ENCODE measurements at regions not wholly inside any gene's neighbourhood (a gene's known extent, or its start where the extent isn't known, plus 50 kb on each side); places are given as distances from the start of the nearest gene placed in this dataset.

- Histone ChIP-seq H3K27ac (ENCODE audit: low read length, poor library complexity, severe bottlenecking) (no peak overlapping the region), H2AK5ac (ENCODE audit: low read length, severe bottlenecking) (no peak overlapping the region), H3K9me3 (ENCODE audit: control insufficient read depth, low read length) (no peaks in the 10 kb centered on the region), H3K4me1 (ENCODE audit: control insufficient read depth, insufficient read depth, low read depth, low read length) (no peaks in the 10 kb centered on the region), H3K18ac (ENCODE audit: low read depth in 1 of 2, low read length in 2 of 2) (no peak overlapping the region), H4K91ac (ENCODE audit: low read length) (no peak overlapping the region), H2BK5ac (ENCODE audit: low read depth, low read length, poor library complexity, severe bottlenecking) (no peak overlapping the region), H3K79me1 (replicated peaks; ENCODE audit: low read length, poor library complexity, severe bottlenecking) (no peaks in the 10 kb centered on the region), H4K8ac (ENCODE audit: low read length) (no peak overlapping the region), H2BK12ac (ENCODE audit: low read length in 2 of 2) (no peak overlapping the region), H3K9ac (ENCODE audit: low read length) (peak overlapping the region; percentile 56), H3K4me2 (ENCODE audit: low read length, poor library complexity, severe bottlenecking) (no peak overlapping the region), H3K4me3 (ENCODE audit: insufficient read depth in 1 of 2, low read depth in 1 of 2, low read length in 2 of 2) (peak overlapping the region in 1 of 2 experiments; percentile 4), H2AFZ (ENCODE audit: low read depth, low read length) (no peak overlapping the region), H3K36me3 (ENCODE audit: control insufficient read depth in 1 of 2, insufficient read depth in 2 of 2, low read depth in 1 of 2, low read length in 2 of 2) (no peaks in the 10 kb centered on the region), H3K23ac (ENCODE audit: low read length in 2 of 2) (no peak overlapping the region), H3K4ac (ENCODE audit: low read depth in 1 of 2, low read length in 2 of 2) (no peak overlapping the region), H2BK120ac (ENCODE audit: low read depth, low read length) (no peak overlapping the region), H3K27me3 (ENCODE audit: control insufficient read depth in 1 of 2, insufficient read depth in 1 of 2, low read length in 2 of 2) (peaks cover 0 to 5% of the 10 kb centered on the region in 2 experiments), H3K14ac (ENCODE audit: low read length in 2 of 2) (no peak overlapping the region), H2BK15ac (ENCODE audit: low read depth, poor library complexity, severe bottlenecking) (no peak overlapping the region)
- DNase-seq, result peak; percentile 49
- 25% methylated on average over 10 of the region's 11 CpGs for WGBS
Observed at GRCh38 chr6:85126485-85127167, 323.3 kb upstream of the NT5E start.

- Histone ChIP-seq H3K4ac (ENCODE audit: low read depth in 1 of 2, low read length in 2 of 2) (no peak overlapping the region), H3K27ac (ENCODE audit: low read length, poor library complexity, severe bottlenecking) (no peak overlapping the region), H3K14ac (ENCODE audit: low read length in 2 of 2) (no peak overlapping the region), H3K23ac (ENCODE audit: low read length in 2 of 2) (no peak overlapping the region), H3K9ac (ENCODE audit: low read length) (peak overlapping the region; percentile 56), H4K8ac (ENCODE audit: low read length) (no peak overlapping the region), H2AFZ (ENCODE audit: low read depth, low read length) (no peak overlapping the region), H3K4me1 (ENCODE audit: control insufficient read depth, insufficient read depth, low read depth, low read length) (no peaks in the 10 kb centered on the region), H3K4me3 (ENCODE audit: insufficient read depth in 1 of 2, low read depth in 1 of 2, low read length in 2 of 2) (no peak overlapping the region), H3K18ac (ENCODE audit: low read depth in 1 of 2, low read length in 2 of 2) (no peak overlapping the region), H2AK5ac (ENCODE audit: low read length, severe bottlenecking) (no peak overlapping the region), H4K91ac (ENCODE audit: low read length) (no peak overlapping the region), H2BK12ac (ENCODE audit: low read length in 2 of 2) (no peak overlapping the region), H2BK15ac (ENCODE audit: low read depth, poor library complexity, severe bottlenecking) (no peak overlapping the region), H3K79me1 (replicated peaks; ENCODE audit: low read length, poor library complexity, severe bottlenecking) (no peaks in the 10 kb centered on the region), H3K9me3 (ENCODE audit: control insufficient read depth, low read length) (no peaks in the 10 kb centered on the region), H3K4me2 (ENCODE audit: low read length, poor library complexity, severe bottlenecking) (no peak overlapping the region), H2BK5ac (ENCODE audit: low read depth, low read length, poor library complexity, severe bottlenecking) (no peak overlapping the region), H2BK120ac (ENCODE audit: low read depth, low read length) (no peak overlapping the region), H3K27me3 (ENCODE audit: control insufficient read depth in 1 of 2, insufficient read depth in 1 of 2, low read length in 2 of 2) (peaks cover 0 to 5% of the 10 kb centered on the region in 2 experiments), H3K36me3 (ENCODE audit: control insufficient read depth in 1 of 2, insufficient read depth in 2 of 2, low read depth in 1 of 2, low read length in 2 of 2) (no peaks in the 10 kb centered on the region)
- 57% methylated on average over 2 of the region's 3 CpGs for WGBS
- DNase-seq, result no peak
Observed at GRCh38 chr6:85125526-85125925, 324.4 kb upstream of the NT5E start.

- no peak overlapping the region for H2AFZ ChIP-seq (ENCODE audit: low read depth, low read length)
- no peak overlapping the region for H3K14ac ChIP-seq (ENCODE audit: low read length in 2 of 2)
- no peak overlapping the region for H2AK5ac ChIP-seq (ENCODE audit: low read length, severe bottlenecking)
- H3K79me1 ChIP-seq (replicated peaks; ENCODE audit: low read length, poor library complexity, severe bottlenecking), result no peaks in the 10 kb centered on the region
- peak; percentile 11 for DNase-seq
- H4K8ac ChIP-seq (ENCODE audit: low read length), result no peak overlapping the region
- H3K27me3 ChIP-seq (ENCODE audit: control insufficient read depth in 1 of 2, insufficient read depth in 1 of 2, low read length in 2 of 2), result peaks cover 0 to 5% of the 10 kb centered on the region in 2 experiments
- peak overlapping the region; percentile 56 for H3K9ac ChIP-seq (ENCODE audit: low read length)
- H2BK12ac ChIP-seq (ENCODE audit: low read length in 2 of 2), result no peak overlapping the region
- no peak overlapping the region for H3K23ac ChIP-seq (ENCODE audit: low read length in 2 of 2)
- 89% methylated on average over 1 of the region's 1 CpG for WGBS
- no peaks in the 10 kb centered on the region for H3K4me1 ChIP-seq (ENCODE audit: control insufficient read depth, insufficient read depth, low read depth, low read length)
- no peak overlapping the region for H3K27ac ChIP-seq (ENCODE audit: low read length, poor library complexity, severe bottlenecking)
- H3K9me3 ChIP-seq (ENCODE audit: control insufficient read depth, low read length), result no peaks in the 10 kb centered on the region
- no peak overlapping the region for H3K4me3 ChIP-seq (ENCODE audit: insufficient read depth in 1 of 2, low read depth in 1 of 2, low read length in 2 of 2)
- H3K18ac ChIP-seq (ENCODE audit: low read depth in 1 of 2, low read length in 2 of 2), result no peak overlapping the region
- no peak overlapping the region for H3K4me2 ChIP-seq (ENCODE audit: low read length, poor library complexity, severe bottlenecking)
- H2BK5ac ChIP-seq (ENCODE audit: low read depth, low read length, poor library complexity, severe bottlenecking), result no peak overlapping the region
- no peak overlapping the region for H4K91ac ChIP-seq (ENCODE audit: low read length)
- no peak overlapping the region for H2BK120ac ChIP-seq (ENCODE audit: low read depth, low read length)
- H3K36me3 ChIP-seq (ENCODE audit: control insufficient read depth in 1 of 2, insufficient read depth in 2 of 2, low read depth in 1 of 2, low read length in 2 of 2), result no peaks in the 10 kb centered on the region
- H3K4ac ChIP-seq (ENCODE audit: low read depth in 1 of 2, low read length in 2 of 2), result no peak overlapping the region
- H2BK15ac ChIP-seq (ENCODE audit: low read depth, poor library complexity, severe bottlenecking), result no peak overlapping the region
Observed at GRCh38 chr6:85124472-85125354, 325.2 kb upstream of the NT5E start.

- WGBS, result no CpG with 5 or more reads among the region's 1 CpG
Observed at GRCh38 chr6:85121158-85121557, 328.7 kb upstream of the NT5E start.

More at GRCh38 chr6:85121158-85121557, 328.7 kb upstream of the NT5E start:
- no peak overlapping the region for H3K4me3 ChIP-seq (ENCODE audit: insufficient read depth in 1 of 2, low read depth in 1 of 2, low read length in 2 of 2)
- DNase-seq, result no peak
- no peaks in the 10 kb centered on the region for H3K4me1 ChIP-seq (ENCODE audit: control insufficient read depth, insufficient read depth, low read depth, low read length)
- H3K23ac ChIP-seq (ENCODE audit: low read length in 2 of 2), result no peak overlapping the region
- no peak overlapping the region for H4K8ac ChIP-seq (ENCODE audit: low read length)
- H3K14ac ChIP-seq (ENCODE audit: low read length in 2 of 2), result no peak overlapping the region
- H3K9ac ChIP-seq (ENCODE audit: low read length), result no peak overlapping the region
- H4K91ac ChIP-seq (ENCODE audit: low read length), result no peak overlapping the region
- H2BK5ac ChIP-seq (ENCODE audit: low read depth, low read length, poor library complexity, severe bottlenecking), result no peak overlapping the region
- no peaks in the 10 kb centered on the region for H3K79me1 ChIP-seq (replicated peaks; ENCODE audit: low read length, poor library complexity, severe bottlenecking)
- no peaks in the 10 kb centered on the region for H3K9me3 ChIP-seq (ENCODE audit: control insufficient read depth, low read length)
- H2AK5ac ChIP-seq (ENCODE audit: low read length, severe bottlenecking), result no peak overlapping the region
- no peak overlapping the region for H2BK15ac ChIP-seq (ENCODE audit: low read depth, poor library complexity, severe bottlenecking)
- peaks cover 0 to 5% of the 10 kb centered on the region in 2 experiments for H3K27me3 ChIP-seq (ENCODE audit: control insufficient read depth in 1 of 2, insufficient read depth in 1 of 2, low read length in 2 of 2)
- H2BK12ac ChIP-seq (ENCODE audit: low read length in 2 of 2), result no peak overlapping the region
- no peak overlapping the region for H2BK120ac ChIP-seq (ENCODE audit: low read depth, low read length)
- H3K36me3 ChIP-seq (ENCODE audit: control insufficient read depth in 1 of 2, insufficient read depth in 2 of 2, low read depth in 1 of 2, low read length in 2 of 2), result no peaks in the 10 kb centered on the region
- no peak overlapping the region for H3K4me2 ChIP-seq (ENCODE audit: low read length, poor library complexity, severe bottlenecking)
- no peak overlapping the region for H3K18ac ChIP-seq (ENCODE audit: low read depth in 1 of 2, low read length in 2 of 2)
- H2AFZ ChIP-seq (ENCODE audit: low read depth, low read length), result no peak overlapping the region
- H3K27ac ChIP-seq (ENCODE audit: low read length, poor library complexity, severe bottlenecking), result no peak overlapping the region
- no peak overlapping the region for H3K4ac ChIP-seq (ENCODE audit: low read depth in 1 of 2, low read length in 2 of 2)

All from mesenchymal stem cell (in vitro differentiated cells and primary cell).